Spleen (tissue), 11 donors: ENCODE measurements at regions not wholly inside any gene's neighbourhood (a gene's known extent, or its start where the extent isn't known, plus 50 kb on each side); places are given as distances from the start of the nearest gene placed in this dataset.

Experiments used
- DNase-seq: peaks from one replicate; pipeline ENCODE4 v3.0.0-alpha.2; 2020
- H3K27ac ChIP-seq, 8 donors: fragments of 200-600 bp; sonication (generic) in 7 of 8; 1 replicate in 4 of 8; 2 replicates in 4 of 8; pipeline versions ENCODE4 v1.5.0 to v1.8.0; 2016 to 2021; ENCODE audit warnings: inconsistent platforms in 4 of 8, mild to moderate bottlenecking in 4 of 8, moderate library complexity in 1 of 8
- H3K27me3 ChIP-seq, 7 donors: fragments of 200-600 bp; sonication (generic) in 6 of 7; replicated peaks in 1 of 7; 1 replicate in 4 of 7; 2 replicates in 3 of 7; pipeline versions ENCODE4 v1.5.0 to v1.8.0; 2016 to 2021; ENCODE audit warnings: inconsistent platforms in 3 of 7, mild to moderate bottlenecking in 1 of 7
- H3K36me3 ChIP-seq, 6 donors: fragments of 200-600 bp; sonication (generic) in 5 of 6; 1 replicate in 4 of 6; 2 replicates in 2 of 6; pipeline versions ENCODE4 v1.5.0 to v1.8.0; 2016 to 2021; ENCODE audit warnings: inconsistent platforms in 2 of 6
- H3K4me1 ChIP-seq, 6 donors: fragments of 200-600 bp; sonication (generic) in 5 of 6; 1 replicate in 3 of 6; 2 replicates in 3 of 6; pipeline versions ENCODE4 v1.5.0 to v1.8.0; 2016 to 2021; ENCODE audit warnings: inconsistent platforms in 3 of 6
- H3K4me3 ChIP-seq, 8 donors: fragments of 200-600 bp; sonication (generic) in 7 of 8; 1 replicate in 4 of 8; 2 replicates in 4 of 8; pipeline versions ENCODE4 v1.5.0 to v1.8.0; 2016 to 2021; ENCODE audit warnings: inconsistent platforms in 4 of 8, mild to moderate bottlenecking in 4 of 8, moderate library complexity in 2 of 8
- H3K9me3 ChIP-seq, 8 donors: fragments of 200-600 bp; sonication (generic) in 7 of 8; 1 replicate in 4 of 8; 2 replicates in 4 of 8; pipeline versions ENCODE4 v1.5.0 to v1.8.0; 2016 to 2021; ENCODE audit warnings: inconsistent platforms in 4 of 8
- POLR2A ChIP-seq, 3 donors: fragments of 450-650 bp; IDR thresholded peaks; one replicate each; pipeline ENCODE4 v1.5.1; 2017; ENCODE audit warnings: antibody characterized with exemption in 3 of 3, mild to moderate bottlenecking in 1 of 3
- POLR2AphosphoS5 ChIP-seq, 3 donors: sonication (generic); formaldehyde crosslinking; IDR thresholded peaks; one replicate each; pipeline ENCODE4 v1.5.1; 2017; ENCODE audit warnings: antibody characterized with exemption in 3 of 3
- WGBS, 5 donors: extraction: QIAGEN DNeasy Blood & Tissue Kit in 3 of 5; methylation state at CpG; one replicate each; pipeline versions ENCODE4 v1.1.5 to v1.1.7; 2013 to 2018; 5-methylcytosine and 5-hydroxymethylcytosine counted together
- intact Hi-C: fragments of 100-400 bp; cut with DNase I; formaldehyde crosslinking; loops from one replicate; pipeline ENCODE4 v1.15.0; 2023; ENCODE audit warnings: low total_unique reads
- TF ChIP-seq, protein P1 (sequence below), 11 experiments: fragments of 200-600 bp in 7 of 11; fragments of 450-650 bp in 4 of 11; sonication (generic) in 4 of 11; IDR thresholded peaks in 8 of 11; conservative IDR thresholded peaks in 3 of 11; 1 replicate in 7 of 11; 2 replicates in 4 of 11; pipeline versions ENCODE4 v1.4.0 to v1.8.0; 2016 to 2021; ENCODE audit warnings: antibody characterized with exemption in 11 of 11, inconsistent platforms in 4 of 11, mild to moderate bottlenecking in 1 of 11
- donor health status: healthy with polysubstance abuse.
- donor health status: DM: no; HTN: no; CAD: no; lungs with moderate emphysema.
- donor health status: DM: no; HTN: no; CAD: no.
- donor health status: Bipolar disorder and iron deficiency.
- donor health status: healthy.
- donor health status: DM: no; HTN: no; CAD: no.
- donor health status: DM: yes; HTN: yes; CAD: no.

DNA sequence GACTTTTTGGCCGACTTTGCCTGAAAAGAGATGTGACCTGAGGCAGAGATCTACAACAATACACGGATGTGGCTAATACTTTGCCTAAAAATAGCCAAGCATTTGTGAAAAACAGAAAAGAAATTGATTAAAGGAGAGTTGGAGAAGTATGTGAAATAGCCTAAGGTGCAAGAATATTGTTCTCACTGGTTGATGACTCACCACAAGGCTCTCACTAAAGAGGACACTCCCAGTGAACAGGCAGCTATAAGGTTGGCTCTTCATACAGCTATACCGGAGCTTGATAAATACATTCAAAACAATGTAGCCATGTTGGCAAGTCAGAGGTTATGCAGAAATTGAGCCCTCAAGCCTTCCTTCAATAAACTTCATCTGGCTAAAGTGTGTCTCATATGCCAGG, 317.2 kb upstream of the GRAMD2B start:
- H3K4me3 ChIP-seq, result no peak overlapping the region
- H3K4me1 ChIP-seq, result no peaks in the 10 kb centered on the region
- intact Hi-C loops, result no loop called here
- no peaks in the 10 kb centered on the region for H3K27me3 ChIP-seq
- WGBS, 5 donors, result 67 to 80% (median 79%) methylated on average over 3 of the region's 3 CpGs
- H3K36me3 ChIP-seq, result no peaks in the 10 kb centered on the region
- DNase-seq, result no peak
- H3K27ac ChIP-seq, result no peak overlapping the region
- TF ChIP-seq POLR2AphosphoS5 (IDR thresholded peaks at IDR 0.05), result no peak
- no peak for TF ChIP-seq POLR2A (IDR thresholded peaks at IDR 0.05)
- TF ChIP-seq, protein P1, sequence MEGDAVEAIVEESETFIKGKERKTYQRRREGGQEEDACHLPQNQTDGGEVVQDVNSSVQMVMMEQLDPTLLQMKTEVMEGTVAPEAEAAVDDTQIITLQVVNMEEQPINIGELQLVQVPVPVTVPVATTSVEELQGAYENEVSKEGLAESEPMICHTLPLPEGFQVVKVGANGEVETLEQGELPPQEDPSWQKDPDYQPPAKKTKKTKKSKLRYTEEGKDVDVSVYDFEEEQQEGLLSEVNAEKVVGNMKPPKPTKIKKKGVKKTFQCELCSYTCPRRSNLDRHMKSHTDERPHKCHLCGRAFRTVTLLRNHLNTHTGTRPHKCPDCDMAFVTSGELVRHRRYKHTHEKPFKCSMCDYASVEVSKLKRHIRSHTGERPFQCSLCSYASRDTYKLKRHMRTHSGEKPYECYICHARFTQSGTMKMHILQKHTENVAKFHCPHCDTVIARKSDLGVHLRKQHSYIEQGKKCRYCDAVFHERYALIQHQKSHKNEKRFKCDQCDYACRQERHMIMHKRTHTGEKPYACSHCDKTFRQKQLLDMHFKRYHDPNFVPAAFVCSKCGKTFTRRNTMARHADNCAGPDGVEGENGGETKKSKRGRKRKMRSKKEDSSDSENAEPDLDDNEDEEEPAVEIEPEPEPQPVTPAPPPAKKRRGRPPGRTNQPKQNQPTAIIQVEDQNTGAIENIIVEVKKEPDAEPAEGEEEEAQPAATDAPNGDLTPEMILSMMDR (IDR thresholded peaks at IDR 0.05 in 8 of 11, conservative IDR thresholded peaks at IDR 0.05 in 3 of 11), result no peak
- H3K9me3 ChIP-seq, result no peaks in the 10 kb centered on the region

DNA sequence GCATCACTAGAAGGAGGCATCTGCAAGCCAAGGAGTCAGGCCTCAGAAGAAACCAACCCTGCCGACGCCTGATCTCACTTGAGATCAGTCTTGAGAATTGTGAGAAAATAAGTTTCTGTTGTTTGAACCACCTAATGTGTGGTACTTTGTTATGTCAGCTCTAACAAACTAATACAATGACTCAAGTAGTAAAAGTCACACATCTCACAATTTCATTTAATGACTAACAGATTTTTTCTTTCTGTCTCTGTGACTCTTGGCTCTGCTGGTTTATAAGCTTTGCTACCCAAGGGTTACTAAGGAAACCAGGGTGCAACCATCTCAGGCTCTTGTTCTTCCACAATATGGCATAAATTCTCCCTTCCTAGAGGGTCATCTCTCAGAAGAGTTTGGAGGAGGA, 315.8 kb upstream of the GRAMD2B start:
- WGBS, 5 donors, result 93 to 100% (median 95%) methylated on average over 2 of the region's 2 CpGs

DNA sequence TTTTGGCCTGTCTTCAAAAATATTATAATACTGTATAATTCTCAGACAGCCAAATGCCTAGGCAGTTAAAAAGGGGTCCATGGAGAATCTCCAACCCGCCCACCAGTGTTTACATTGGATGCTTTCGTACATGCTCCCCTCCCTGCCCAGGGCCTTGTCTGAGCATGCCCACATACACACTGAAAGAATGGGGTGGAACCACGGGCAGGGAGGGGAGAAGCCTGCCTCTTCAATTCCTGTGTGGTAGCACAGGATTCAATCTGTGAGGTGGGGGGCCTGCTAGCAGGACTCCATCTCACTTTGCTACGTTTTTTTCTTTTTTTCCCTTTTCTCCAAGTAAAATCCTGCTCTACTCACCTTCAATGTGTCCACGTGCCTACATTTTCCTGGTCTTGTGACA, 314.7 kb upstream of the GRAMD2B start:
- H3K9me3 ChIP-seq, result peaks cover 0 to 22% (median 16%) of the 10 kb centered on the region in 8 donors
- H3K27ac ChIP-seq, result no peak overlapping the region
- no peaks in the 10 kb centered on the region for H3K27me3 ChIP-seq
- DNase-seq, result no peak
- H3K36me3 ChIP-seq, result no peaks in the 10 kb centered on the region
- WGBS, 5 donors, result 68 to 77% (median 72%) methylated on average over 5 of the region's 5 CpGs
- intact Hi-C loops, result no loop called here
- H3K4me1 ChIP-seq, result no peaks in the 10 kb centered on the region
- no peak overlapping the region for H3K4me3 ChIP-seq
- TF ChIP-seq POLR2AphosphoS5 (IDR thresholded peaks at IDR 0.05), result no peak
- TF ChIP-seq POLR2A (IDR thresholded peaks at IDR 0.05), result no peak
- TF ChIP-seq, protein P1 (IDR thresholded peaks at IDR 0.05 in 8 of 11, conservative IDR thresholded peaks at IDR 0.05 in 3 of 11), result no peak

More for the DNA sequence above, 315.8 kb upstream of the GRAMD2B start:
- TF ChIP-seq POLR2A (IDR thresholded peaks at IDR 0.05) (no peak), POLR2AphosphoS5 (IDR thresholded peaks at IDR 0.05) (no peak)
- Histone ChIP-seq H3K36me3 (no peaks in the 10 kb centered on the region), H3K27ac (no peak overlapping the region), H3K4me3 (no peak overlapping the region), H3K4me1 (no peaks in the 10 kb centered on the region), H3K27me3 (no peaks in the 10 kb centered on the region), H3K9me3 (peaks cover 0 to 11% (median 5%) of the 10 kb centered on the region in 8 donors)
- intact Hi-C loops, result no loop called here
- no peak for DNase-seq

DNA sequence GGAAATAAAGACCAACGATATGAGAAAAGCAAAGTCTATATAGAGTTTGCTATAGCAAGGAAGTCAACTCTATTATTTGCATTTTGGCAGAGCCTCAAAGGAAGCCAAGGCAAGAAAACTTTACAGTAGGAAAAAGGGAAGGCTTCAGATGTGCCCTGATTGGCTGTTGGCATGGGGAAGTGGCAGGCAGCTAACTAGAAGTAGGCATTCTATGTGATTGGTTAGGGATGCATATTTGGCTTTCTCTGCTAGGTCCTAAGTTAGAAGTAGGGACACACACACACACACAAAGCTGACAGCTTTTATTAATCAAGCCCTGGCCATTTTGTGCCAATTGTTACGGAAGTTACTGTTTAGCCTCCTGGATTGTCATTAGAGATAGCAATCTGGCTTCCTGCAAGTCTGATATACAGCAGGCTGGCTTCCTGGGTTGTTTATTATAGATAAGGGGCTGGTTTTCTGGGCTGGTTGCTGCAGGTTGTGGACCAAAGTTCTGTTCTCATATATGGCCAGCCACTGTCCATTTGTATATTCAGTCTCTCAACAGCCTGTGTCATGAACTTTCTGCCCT, 308.1 kb upstream of the GRAMD2B start:
- H3K9me3 ChIP-seq, result peaks cover 0 to 43% (median 35%) of the 10 kb centered on the region in 8 donors
- no peak for DNase-seq
- TF ChIP-seq POLR2A (IDR thresholded peaks at IDR 0.05), result no peak
- TF ChIP-seq, protein P1 (IDR thresholded peaks at IDR 0.05 in 8 of 11, conservative IDR thresholded peaks at IDR 0.05 in 3 of 11), result no peak
- intact Hi-C loops, result no loop called here
- H3K36me3 ChIP-seq, result no peaks in the 10 kb centered on the region
- 40 to 60% (median 55%) methylated on average over 2 of the region's 2 CpGs for WGBS, 5 donors
- no peaks in the 10 kb centered on the region for H3K27me3 ChIP-seq
- H3K27ac ChIP-seq, result no peak overlapping the region
- no peak overlapping the region for H3K4me3 ChIP-seq
- H3K4me1 ChIP-seq, result no peaks in the 10 kb centered on the region

DNA sequence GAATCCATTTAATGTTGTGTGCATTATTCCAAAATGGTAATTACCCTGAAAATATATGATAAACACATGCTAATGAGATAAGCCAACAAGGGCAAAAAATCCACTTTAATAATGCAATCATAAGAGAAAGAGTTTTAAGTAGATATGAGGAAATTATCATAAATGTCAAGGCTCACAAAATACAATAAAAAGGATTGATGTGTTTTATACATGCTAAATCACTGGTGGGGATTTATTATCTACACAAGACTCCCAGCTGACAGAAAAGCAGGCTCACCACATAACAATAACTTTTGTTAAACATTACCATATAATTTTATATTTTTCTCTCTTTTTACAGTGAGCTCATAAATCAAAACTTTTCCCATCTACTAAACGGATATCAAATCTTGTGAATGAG, 306.2 kb upstream of the GRAMD2B start:
- Histone ChIP-seq H3K27me3 (no peaks in the 10 kb centered on the region), H3K4me1 (no peaks in the 10 kb centered on the region), H3K27ac (no peak overlapping the region), H3K36me3 (no peaks in the 10 kb centered on the region), H3K4me3 (no peak overlapping the region), H3K9me3 (peaks cover 0 to 38% (median 30%) of the 10 kb centered on the region in 8 donors)
- intact Hi-C loops, result no loop called here
- no peak for DNase-seq
- WGBS, 5 donors, result 46 to 63% (median 53%) methylated on average over 1 of the region's 1 CpG
- TF ChIP-seq, protein P1 (IDR thresholded peaks at IDR 0.05 in 8 of 11, conservative IDR thresholded peaks at IDR 0.05 in 3 of 11), result no peak
- TF ChIP-seq POLR2A (IDR thresholded peaks at IDR 0.05) (no peak), POLR2AphosphoS5 (IDR thresholded peaks at IDR 0.05) (no peak)
